Panc1 (cell line): ENCODE measurements at regions not wholly inside any gene's neighbourhood (a gene's known extent, or its start where the extent isn't known, plus 50 kb on each side); places are given as distances from the start of the nearest gene placed in this dataset.

Experiments
- ATAC-seq: fragments of 200-7000 bp; cut with Tn5 transposase; 2 replicates; pipeline ENCODE4 v1.9.1; 2020; ENCODE audit warnings: mild to moderate bottlenecking, moderate library complexity
- BruUV-seq: library from RNA; stranded (reverse); fragments of 400-500 nt; replicated peaks from 2 replicates; lab custom pipeline; 2021; lab: Mats Ljungman, UMichigan
- CTCF ChIA-PET: fragments of 300-600 bp; sonication (Branson Sonifier 250); formaldehyde crosslinking; loops from one replicate; lab custom pipeline; 2022; ENCODE audit warnings: antibody characterized with exemption; lab: Charles Lee
- POLR2A ChIA-PET: fragments of 300-600 bp; sonication (Branson Sonifier 250); formaldehyde crosslinking; loops from one replicate; lab custom pipeline; 2022; ENCODE audit warnings: antibody characterized with exemption; lab: Charles Lee
- DNase-seq: peaks from one replicate; pipeline ENCODE4 v3.0.0-alpha.2; 2010; ENCODE audit warnings: low read depth, low spot score
- H3K27ac ChIP-seq: 2 replicates; pipeline ENCODE4 v1.5.1; 2011; ENCODE audit warnings: mild to moderate bottlenecking, low read length, inconsistent platforms
- H3K27me3 ChIP-seq: fragments of 200-500 bp; sonication (Bioruptor generic); 2 replicates; pipeline ENCODE4 v1.6.0; 2014; ENCODE audit warnings: low read length, inconsistent platforms; ENCODE audit not compliant: control insufficient read depth, insufficient read depth
- H3K36me3 ChIP-seq: fragments of 200-500 bp; sonication (Bioruptor generic); 2 replicates; pipeline ENCODE4 v1.5.1; 2014; ENCODE audit warnings: inconsistent platforms, mild to moderate bottlenecking, low read length, moderate library complexity; ENCODE audit not compliant: control insufficient read depth, insufficient read depth
- H3K4me1 ChIP-seq: 2 replicates; pipeline ENCODE4 v1.5.1; 2011; ENCODE audit warnings: inconsistent platforms, mild to moderate bottlenecking, low read length, moderate library complexity; ENCODE audit not compliant: control insufficient read depth, insufficient read depth
- H3K4me3 ChIP-seq, 2 experiments: 2 replicates each; pipeline ENCODE4 v1.5.1; 2011 to 2012; ENCODE audit warnings: low read depth in 2 of 2, low read length in 2 of 2, mild to moderate bottlenecking in 2 of 2, inconsistent platforms in 1 of 2, moderate library complexity in 1 of 2
- H3K9me3 ChIP-seq: fragments of 200-500 bp; sonication (Bioruptor generic); 2 replicates; pipeline ENCODE4 v1.5.1; 2014; ENCODE audit warnings: low read depth, mild to moderate bottlenecking, inconsistent platforms, low read length, moderate library complexity; ENCODE audit not compliant: control insufficient read depth, insufficient read depth
- POLR2AphosphoS5 ChIP-seq: IDR thresholded peaks from 2 replicates; pipeline ENCODE4 v1.6.1; 2012; ENCODE audit warnings: mild to moderate bottlenecking, low read depth, low read length, moderate library complexity
- SIN3A ChIP-seq: IDR thresholded peaks from 2 replicates; pipeline ENCODE4 v1.6.1; 2012; ENCODE audit warnings: low read depth, mild to moderate bottlenecking, low read length, moderate library complexity, borderline replicate concordance; ENCODE audit not compliant: insufficient read depth
- TCF7L2 ChIP-seq: IDR thresholded peaks from 2 replicates; pipeline ENCODE4 v1.6.1; 2011; ENCODE audit warnings: mild to moderate bottlenecking, low read depth, low read length, inconsistent platforms
- in situ Hi-C: cut with HindIII; loops from 2 replicates; pipeline ENCODE4 v1.10.0; 2016; ENCODE audit warnings: low sequenced_read_pairs, low pct_unique_long_range_greater_than_20kb
- intact Hi-C: fragments of 100-400 bp; cut with micrococcal nuclease; formaldehyde crosslinking; loops from one replicate; pipeline ENCODE4 v1.10.0; 2022; ENCODE audit not compliant: unreplicated experiment
- TF ChIP-seq, protein P1 (sequence below): fragments of 450-650 bp; IDR thresholded peaks from 2 replicates; pipeline ENCODE4 v1.5.1; 2017; ENCODE audit warnings: mild to moderate bottlenecking
- TF ChIP-seq, protein P2 (sequence below), 2 experiments: IDR thresholded peaks; 2 replicates each; pipeline ENCODE4 v1.6.1; 2011 to 2012; ENCODE audit warnings: low read depth in 2 of 2, control low read depth in 1 of 2, low read length in 1 of 2, mild to moderate bottlenecking in 1 of 2, moderate library complexity in 1 of 2; ENCODE audit not compliant: insufficient read depth in 1 of 2

DNA sequence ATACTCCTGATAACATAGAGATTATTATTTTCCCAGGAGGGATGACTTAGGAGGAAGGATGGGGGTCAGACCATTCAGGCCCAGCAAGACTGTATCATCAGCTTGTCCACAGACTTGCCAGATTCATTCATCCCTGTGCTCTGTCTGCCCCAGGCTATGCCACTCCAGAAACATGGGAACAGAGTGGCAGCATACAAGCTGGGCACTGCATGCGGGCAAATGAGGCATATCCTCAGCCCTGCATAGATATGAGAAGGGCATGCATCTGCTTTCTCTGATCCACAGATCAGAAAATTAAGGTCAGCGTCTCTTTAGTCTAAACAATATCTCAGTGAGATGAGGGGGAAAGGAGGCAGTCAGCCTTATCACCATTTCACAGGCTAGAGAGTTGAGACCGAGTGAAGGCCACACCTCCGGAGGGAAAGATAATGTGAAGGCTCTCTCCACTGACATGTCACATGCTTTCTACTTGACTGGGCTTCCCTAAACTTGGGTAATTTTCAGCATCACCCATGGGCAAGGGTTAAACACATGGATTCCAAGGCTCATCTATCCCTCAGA lies 140.5 kb downstream of the TFAP2B start:
- H3K27me3 ChIP-seq: no peaks in the 10 kb centered on the region
- ATAC-seq (no peak), DNase-seq (no peak)
- TF ChIP-seq SIN3A (no peak), TCF7L2 (no peak), POLR2AphosphoS5 (no peak)
- TF ChIP-seq, protein P1, sequence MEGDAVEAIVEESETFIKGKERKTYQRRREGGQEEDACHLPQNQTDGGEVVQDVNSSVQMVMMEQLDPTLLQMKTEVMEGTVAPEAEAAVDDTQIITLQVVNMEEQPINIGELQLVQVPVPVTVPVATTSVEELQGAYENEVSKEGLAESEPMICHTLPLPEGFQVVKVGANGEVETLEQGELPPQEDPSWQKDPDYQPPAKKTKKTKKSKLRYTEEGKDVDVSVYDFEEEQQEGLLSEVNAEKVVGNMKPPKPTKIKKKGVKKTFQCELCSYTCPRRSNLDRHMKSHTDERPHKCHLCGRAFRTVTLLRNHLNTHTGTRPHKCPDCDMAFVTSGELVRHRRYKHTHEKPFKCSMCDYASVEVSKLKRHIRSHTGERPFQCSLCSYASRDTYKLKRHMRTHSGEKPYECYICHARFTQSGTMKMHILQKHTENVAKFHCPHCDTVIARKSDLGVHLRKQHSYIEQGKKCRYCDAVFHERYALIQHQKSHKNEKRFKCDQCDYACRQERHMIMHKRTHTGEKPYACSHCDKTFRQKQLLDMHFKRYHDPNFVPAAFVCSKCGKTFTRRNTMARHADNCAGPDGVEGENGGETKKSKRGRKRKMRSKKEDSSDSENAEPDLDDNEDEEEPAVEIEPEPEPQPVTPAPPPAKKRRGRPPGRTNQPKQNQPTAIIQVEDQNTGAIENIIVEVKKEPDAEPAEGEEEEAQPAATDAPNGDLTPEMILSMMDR: no peak
- TF ChIP-seq, protein P2, sequence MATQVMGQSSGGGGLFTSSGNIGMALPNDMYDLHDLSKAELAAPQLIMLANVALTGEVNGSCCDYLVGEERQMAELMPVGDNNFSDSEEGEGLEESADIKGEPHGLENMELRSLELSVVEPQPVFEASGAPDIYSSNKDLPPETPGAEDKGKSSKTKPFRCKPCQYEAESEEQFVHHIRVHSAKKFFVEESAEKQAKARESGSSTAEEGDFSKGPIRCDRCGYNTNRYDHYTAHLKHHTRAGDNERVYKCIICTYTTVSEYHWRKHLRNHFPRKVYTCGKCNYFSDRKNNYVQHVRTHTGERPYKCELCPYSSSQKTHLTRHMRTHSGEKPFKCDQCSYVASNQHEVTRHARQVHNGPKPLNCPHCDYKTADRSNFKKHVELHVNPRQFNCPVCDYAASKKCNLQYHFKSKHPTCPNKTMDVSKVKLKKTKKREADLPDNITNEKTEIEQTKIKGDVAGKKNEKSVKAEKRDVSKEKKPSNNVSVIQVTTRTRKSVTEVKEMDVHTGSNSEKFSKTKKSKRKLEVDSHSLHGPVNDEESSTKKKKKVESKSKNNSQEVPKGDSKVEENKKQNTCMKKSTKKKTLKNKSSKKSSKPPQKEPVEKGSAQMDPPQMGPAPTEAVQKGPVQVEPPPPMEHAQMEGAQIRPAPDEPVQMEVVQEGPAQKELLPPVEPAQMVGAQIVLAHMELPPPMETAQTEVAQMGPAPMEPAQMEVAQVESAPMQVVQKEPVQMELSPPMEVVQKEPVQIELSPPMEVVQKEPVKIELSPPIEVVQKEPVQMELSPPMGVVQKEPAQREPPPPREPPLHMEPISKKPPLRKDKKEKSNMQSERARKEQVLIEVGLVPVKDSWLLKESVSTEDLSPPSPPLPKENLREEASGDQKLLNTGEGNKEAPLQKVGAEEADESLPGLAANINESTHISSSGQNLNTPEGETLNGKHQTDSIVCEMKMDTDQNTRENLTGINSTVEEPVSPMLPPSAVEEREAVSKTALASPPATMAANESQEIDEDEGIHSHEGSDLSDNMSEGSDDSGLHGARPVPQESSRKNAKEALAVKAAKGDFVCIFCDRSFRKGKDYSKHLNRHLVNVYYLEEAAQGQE (IDR thresholded peaks at IDR 0.05; ENCODE audit: insufficient read depth in 1 of 2, low read depth in 2 of 2, low read length in 1 of 2): no peak
- ChIA-PET POLR2A (no interaction called here), CTCF (no interaction called here)
- H3K36me3 ChIP-seq: no peaks in the 10 kb centered on the region
- in situ Hi-C loops: no loop called here
- H3K4me1 ChIP-seq: no peaks in the 10 kb centered on the region
- intact Hi-C loops: no loop called here
- no TSS peak for BruUV-seq
- H3K4me3 ChIP-seq: no peak overlapping the region
- no peak overlapping the region for H3K27ac ChIP-seq
- H3K9me3 ChIP-seq: no peaks in the 10 kb centered on the region

GRCh38 chr6:50961611-50962010 lies 142.9 kb downstream of the TFAP2B start:
- ChIA-PET CTCF (no interaction called here), POLR2A (no interaction called here)
- Histone ChIP-seq H3K27ac (no peak overlapping the region), H3K9me3 (no peaks in the 10 kb centered on the region), H3K4me1 (no peaks in the 10 kb centered on the region), H3K27me3 (no peaks in the 10 kb centered on the region), H3K36me3 (no peaks in the 10 kb centered on the region), H3K4me3 (no peak overlapping the region)
- in situ Hi-C loops (no loop called here), intact Hi-C loops (no loop called here)
- DNase-seq: no peak
- TF ChIP-seq SIN3A: no peak
- TF ChIP-seq, protein P1: no peak
- TF ChIP-seq, protein P2 (IDR thresholded peaks at IDR 0.05; ENCODE audit: insufficient read depth in 1 of 2, low read depth in 2 of 2, low read length in 1 of 2): no peak
- TF ChIP-seq POLR2AphosphoS5: no peak
- TF ChIP-seq TCF7L2: no peak
- BruUV-seq: no TSS peak
- no peak for ATAC-seq
